Upper lobe of left lung (tissue), 6 donors: ENCODE measurements at regions not wholly inside any gene's neighbourhood (a gene's known extent, or its start where the extent isn't known, plus 50 kb on each side); places are given as distances from the start of the nearest gene placed in this dataset.

Experiments used
- ATAC-seq, 2 donors: fragments of 200-7000 bp; cut with Tn5 transposase; one replicate each; pipeline ENCODE4 v1.9.1; 2022; ENCODE audit warnings: mild to moderate bottlenecking in 2 of 2, moderate library complexity in 2 of 2; ENCODE audit not compliant: low FRiP score in 2 of 2
- DNase-seq, 2 donors: peaks; one replicate each; pipeline ENCODE4 v3.0.0-alpha.2; 2019 to 2020
- H3K27ac ChIP-seq, 4 donors: fragments of 200-600 bp; sonication (generic); one replicate each; pipeline ENCODE4 v1.5.1; 2016 to 2019
- H3K27me3 ChIP-seq, 4 donors: fragments of 200-600 bp; sonication (generic); one replicate each; pipeline ENCODE4 v1.5.1; 2017 to 2019
- H3K36me3 ChIP-seq, 4 donors: fragments of 200-600 bp; sonication (generic); one replicate each; pipeline ENCODE4 v1.5.1; 2016 to 2019
- H3K4me1 ChIP-seq, 4 donors: fragments of 200-600 bp; sonication (generic); one replicate each; pipeline ENCODE4 v1.5.1; 2018 to 2019
- H3K4me3 ChIP-seq, 4 donors: fragments of 200-600 bp; sonication (generic); one replicate each; pipeline ENCODE4 v1.5.1; 2017 to 2019; ENCODE audit warnings: mild to moderate bottlenecking in 2 of 4, moderate library complexity in 1 of 4
- H3K9me3 ChIP-seq, 4 donors: fragments of 200-600 bp; sonication (generic); one replicate each; pipeline ENCODE4 v1.5.1; 2018 to 2019
- EP300 ChIP-seq, 4 donors: sonication (generic); formaldehyde crosslinking; IDR thresholded peaks; one replicate each; pipeline ENCODE4 v1.5.1; 2017; ENCODE audit warnings: antibody characterized with exemption in 4 of 4, control low read depth in 2 of 4
- POLR2A ChIP-seq, 4 donors: fragments of 450-650 bp; IDR thresholded peaks; one replicate each; pipeline ENCODE4 v1.5.1; 2016 to 2017; ENCODE audit warnings: antibody characterized with exemption in 4 of 4, mild to moderate bottlenecking in 2 of 4
- POLR2AphosphoS5 ChIP-seq, 2 donors: sonication (generic); formaldehyde crosslinking; IDR thresholded peaks; one replicate each; pipeline ENCODE4 v1.5.1; 2017; ENCODE audit warnings: antibody characterized with exemption in 2 of 2
- WGBS, 2 donors: methylation state at CpG; one replicate each; pipeline ENCODE4 v1.1.5; 2017 to 2018; 5-methylcytosine and 5-hydroxymethylcytosine counted together
- TF ChIP-seq, protein P1 (sequence below), 6 experiments: fragments of 450-650 bp in 4 of 6; fragments of 200-600 bp in 2 of 6; sonication (generic) in 2 of 6; IDR thresholded peaks; one replicate each; pipeline ENCODE4 v1.5.1; 2016 to 2019; ENCODE audit warnings: antibody characterized with exemption in 6 of 6
- donor health status: DM: no; HTN: no; CAD: no; lungs with moderate emphysema.
- donor health status: DM: no; HTN: yes; CAD: no; lungs with severe emphysema.

DNA sequence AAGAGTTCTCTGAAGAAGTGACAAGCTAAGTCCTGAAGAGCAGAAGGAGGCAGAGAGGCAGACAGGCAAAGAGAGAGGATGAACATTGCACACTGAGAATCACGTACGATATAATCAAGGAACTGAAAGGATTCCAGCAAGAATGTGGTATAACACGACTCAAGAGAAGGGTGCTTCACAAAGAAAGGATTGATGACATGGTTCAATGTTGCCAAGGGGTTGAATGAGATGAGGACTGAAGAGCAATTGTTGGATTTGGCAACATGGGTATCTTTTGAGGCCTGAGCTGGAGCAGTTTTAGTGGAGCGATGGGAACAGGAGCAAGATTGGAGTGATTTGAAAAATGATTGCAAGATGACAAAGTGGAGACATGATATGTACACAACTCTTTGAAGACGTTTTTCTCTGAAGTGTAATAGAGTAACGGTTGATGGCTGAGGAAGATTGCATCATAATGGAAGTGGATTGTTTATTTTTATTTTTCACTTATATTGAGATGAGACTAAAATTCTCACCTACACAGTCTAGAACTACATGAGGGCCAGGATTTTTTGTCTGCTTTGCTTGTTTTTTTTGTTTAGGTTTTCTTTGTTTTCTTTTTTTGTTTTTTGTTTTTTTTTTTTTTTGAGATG, 1049.9 kb upstream of the WWC1 start:
- Histone ChIP-seq H3K27ac (no peak overlapping the region), H3K9me3 (no peaks in the 10 kb centered on the region), H3K4me3 (no peak overlapping the region), H3K4me1 (no peaks in the 10 kb centered on the region), H3K36me3 (no peaks in the 10 kb centered on the region), H3K27me3 (no peaks in the 10 kb centered on the region)
- 63 to 64% methylated on average over 6 of the region's 6 CpGs for WGBS, 2 donors
- TF ChIP-seq, protein P1, sequence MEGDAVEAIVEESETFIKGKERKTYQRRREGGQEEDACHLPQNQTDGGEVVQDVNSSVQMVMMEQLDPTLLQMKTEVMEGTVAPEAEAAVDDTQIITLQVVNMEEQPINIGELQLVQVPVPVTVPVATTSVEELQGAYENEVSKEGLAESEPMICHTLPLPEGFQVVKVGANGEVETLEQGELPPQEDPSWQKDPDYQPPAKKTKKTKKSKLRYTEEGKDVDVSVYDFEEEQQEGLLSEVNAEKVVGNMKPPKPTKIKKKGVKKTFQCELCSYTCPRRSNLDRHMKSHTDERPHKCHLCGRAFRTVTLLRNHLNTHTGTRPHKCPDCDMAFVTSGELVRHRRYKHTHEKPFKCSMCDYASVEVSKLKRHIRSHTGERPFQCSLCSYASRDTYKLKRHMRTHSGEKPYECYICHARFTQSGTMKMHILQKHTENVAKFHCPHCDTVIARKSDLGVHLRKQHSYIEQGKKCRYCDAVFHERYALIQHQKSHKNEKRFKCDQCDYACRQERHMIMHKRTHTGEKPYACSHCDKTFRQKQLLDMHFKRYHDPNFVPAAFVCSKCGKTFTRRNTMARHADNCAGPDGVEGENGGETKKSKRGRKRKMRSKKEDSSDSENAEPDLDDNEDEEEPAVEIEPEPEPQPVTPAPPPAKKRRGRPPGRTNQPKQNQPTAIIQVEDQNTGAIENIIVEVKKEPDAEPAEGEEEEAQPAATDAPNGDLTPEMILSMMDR (IDR thresholded peaks at IDR 0.05), result no peak
- TF ChIP-seq POLR2AphosphoS5 (IDR thresholded peaks at IDR 0.05) (no peak), EP300 (IDR thresholded peaks at IDR 0.05) (no peak), POLR2A (IDR thresholded peaks at IDR 0.05) (no peak)
- DNase-seq, result no peak
- no peak for ATAC-seq

DNA sequence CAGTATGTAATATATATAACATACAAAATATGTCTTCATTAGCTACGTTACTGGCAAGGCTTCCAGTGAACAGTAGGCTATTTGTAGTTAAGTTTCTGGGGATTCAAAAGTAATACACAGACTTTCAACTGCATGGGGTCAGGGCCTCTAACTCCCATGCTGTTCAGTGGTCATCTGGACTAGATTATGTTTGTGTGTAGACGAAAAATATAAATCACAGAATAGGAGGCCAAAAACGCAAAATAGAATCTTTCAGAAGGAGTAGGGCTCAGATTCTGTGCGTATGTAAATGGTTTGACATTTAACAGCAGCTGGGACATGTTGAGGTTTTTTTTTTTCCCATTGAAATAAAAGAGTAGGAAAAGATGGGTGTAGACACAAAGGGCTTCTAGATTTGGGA, 1048.7 kb upstream of the WWC1 start:
- DNase-seq (no peak), ATAC-seq (no peak)
- Histone ChIP-seq H3K27me3 (no peaks in the 10 kb centered on the region), H3K36me3 (no peaks in the 10 kb centered on the region), H3K9me3 (no peaks in the 10 kb centered on the region), H3K4me3 (no peak overlapping the region), H3K4me1 (no peaks in the 10 kb centered on the region), H3K27ac (no peak overlapping the region)
- TF ChIP-seq EP300 (IDR thresholded peaks at IDR 0.05) (no peak), POLR2A (IDR thresholded peaks at IDR 0.05) (no peak), POLR2AphosphoS5 (IDR thresholded peaks at IDR 0.05) (no peak)
- TF ChIP-seq, protein P1 (IDR thresholded peaks at IDR 0.05), result no peak
- WGBS, 2 donors, result 80 to 84% methylated on average over 4 of the region's 4 CpGs

DNA sequence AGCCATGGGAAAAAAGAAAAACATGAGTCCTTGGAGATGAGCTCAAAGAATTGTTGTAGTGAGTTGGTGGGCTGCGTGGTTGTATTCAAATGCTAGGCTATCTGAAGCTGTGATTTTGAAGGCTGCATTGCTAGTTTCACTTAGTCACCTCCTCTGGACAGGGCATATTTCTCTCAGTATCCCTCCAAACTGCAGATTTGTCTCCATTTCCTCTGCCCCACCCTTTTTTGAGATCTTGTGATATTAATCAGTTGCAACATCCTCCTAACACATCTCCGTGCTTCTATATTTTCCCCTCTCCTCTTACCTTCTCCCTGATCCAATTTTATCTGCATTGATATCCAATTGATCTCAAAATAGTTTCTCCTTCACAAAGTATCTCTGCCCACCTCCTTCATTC, 1048.0 kb upstream of the WWC1 start:
- Histone ChIP-seq H3K4me1 (no peaks in the 10 kb centered on the region), H3K4me3 (no peak overlapping the region), H3K27me3 (no peaks in the 10 kb centered on the region), H3K36me3 (no peaks in the 10 kb centered on the region), H3K27ac (no peak overlapping the region), H3K9me3 (no peaks in the 10 kb centered on the region)
- DNase-seq (no peak), ATAC-seq (no peak)
- WGBS, 2 donors, result 75% methylated on average over 2 of the region's 2 CpGs
- no peak for TF ChIP-seq POLR2A (IDR thresholded peaks at IDR 0.05)
- TF ChIP-seq, protein P1 (IDR thresholded peaks at IDR 0.05), result no peak
- TF ChIP-seq POLR2AphosphoS5 (IDR thresholded peaks at IDR 0.05), result no peak
- TF ChIP-seq EP300 (IDR thresholded peaks at IDR 0.05), result no peak

GRCh38 chr5:167244583-167244982, 1046.9 kb upstream of the WWC1 start:
- ATAC-seq, result no peak
- no peak for DNase-seq
- H3K27me3 ChIP-seq, result no peaks in the 10 kb centered on the region
- no peak overlapping the region for H3K27ac ChIP-seq
- no peak overlapping the region for H3K4me3 ChIP-seq
- whole genome bisulfite sequencing, 2 donors, result 58 to 61% methylated on average over 4 of the region's 4 CpGs
- H3K4me1 ChIP-seq, result no peaks in the 10 kb centered on the region
- H3K36me3 ChIP-seq, result no peaks in the 10 kb centered on the region
- TF ChIP-seq, protein P1 (IDR thresholded peaks at IDR 0.05), result no peak
- H3K9me3 ChIP-seq, result no peaks in the 10 kb centered on the region

DNA sequence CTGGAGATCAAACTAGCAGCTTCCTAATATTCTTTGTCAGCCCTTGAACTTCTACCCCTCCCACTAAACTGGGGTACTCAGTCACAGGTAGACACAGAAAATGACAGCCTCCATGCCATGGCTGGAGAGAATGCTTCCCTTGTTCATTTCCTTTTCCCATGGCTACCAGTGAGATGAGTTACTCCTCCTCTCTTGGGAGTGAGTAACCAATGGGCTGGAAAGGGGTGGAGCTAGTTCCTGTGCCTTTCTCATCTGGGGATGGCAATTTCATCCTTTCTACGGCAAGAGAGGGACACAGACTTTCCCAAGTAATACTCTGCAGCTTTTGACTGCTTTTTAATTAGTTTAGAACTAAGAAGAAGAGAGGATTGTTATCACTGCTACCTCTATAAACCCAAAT, 1045.6 kb upstream of the WWC1 start:
- TF ChIP-seq POLR2AphosphoS5 (IDR thresholded peaks at IDR 0.05) (no peak), EP300 (IDR thresholded peaks at IDR 0.05) (no peak), POLR2A (IDR thresholded peaks at IDR 0.05) (no peak)
- TF ChIP-seq, protein P1 (IDR thresholded peaks at IDR 0.05), result no peak
- Histone ChIP-seq H3K4me1 (no peaks in the 10 kb centered on the region), H3K36me3 (no peaks in the 10 kb centered on the region), H3K27me3 (no peaks in the 10 kb centered on the region), H3K27ac (no peak overlapping the region), H3K4me3 (no peak overlapping the region), H3K9me3 (no peaks in the 10 kb centered on the region)
- ATAC-seq (no peak), DNase-seq (no peak)
- WGBS, 2 donors, result 44 to 66% methylated on average over 1 of the region's 1 CpG
